OCI-LY1 (cell line): ENCODE measurements at regions not wholly inside any gene's neighbourhood (a gene's known extent, or its start where the extent isn't known, plus 50 kb on each side); places are given as distances from the start of the nearest gene placed in this dataset.

Experiments used
- CTCF ChIP-seq: fragments of 200-600 bp; sonication (generic), shearing (Covaris generic); IDR thresholded peaks from 2 replicates; pipeline ENCODE4 v1.5.1; 2017; ENCODE audit warnings: mild to moderate bottlenecking, antibody characterized with exemption, low read length, moderate library complexity, mixed read lengths
- EZH2 ChIP-seq: fragments of 200-600 bp; sonication (generic), shearing (Covaris generic); IDR thresholded peaks from 2 replicates; pipeline ENCODE4 v1.8.0; 2017; ENCODE audit warnings: borderline replicate concordance, mixed run types, mild to moderate bottlenecking, antibody characterized with exemption, low read length, moderate library complexity, mixed read lengths

GRCh38 chr1:99455760-99456159 is 190.2 kb upstream of the PALMD start:
- TF ChIP-seq CTCF (no peak), EZH2 (no peak)
